ENCODE measurements at regions not wholly inside any gene's neighbourhood (a gene's known extent, or its start where the extent isn't known, plus 50 kb on each side); places are given as distances from the start of the nearest gene placed in this dataset.

DNA sequence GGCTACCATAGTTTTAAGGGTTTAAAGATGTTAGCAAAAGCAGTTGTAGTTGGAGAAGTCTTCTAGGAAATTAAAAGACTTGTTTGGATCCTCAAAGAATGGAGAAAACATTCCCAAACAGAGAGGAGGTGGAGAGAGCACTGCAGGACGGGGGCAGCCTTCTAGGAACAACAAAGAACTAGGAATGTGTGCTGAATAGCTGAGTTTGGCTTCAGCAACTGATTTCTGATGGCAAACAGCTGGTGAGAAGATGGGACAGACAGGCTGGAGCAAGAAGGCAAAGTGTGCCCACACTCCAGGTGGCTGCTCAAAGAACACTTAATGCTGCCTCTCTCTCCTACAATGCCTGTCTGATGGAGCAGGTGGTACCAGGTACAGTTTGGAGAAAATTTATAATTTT lies 1331.1 kb downstream of the ADGRL3 start:
- TF ChIP-seq, protein P1, sequence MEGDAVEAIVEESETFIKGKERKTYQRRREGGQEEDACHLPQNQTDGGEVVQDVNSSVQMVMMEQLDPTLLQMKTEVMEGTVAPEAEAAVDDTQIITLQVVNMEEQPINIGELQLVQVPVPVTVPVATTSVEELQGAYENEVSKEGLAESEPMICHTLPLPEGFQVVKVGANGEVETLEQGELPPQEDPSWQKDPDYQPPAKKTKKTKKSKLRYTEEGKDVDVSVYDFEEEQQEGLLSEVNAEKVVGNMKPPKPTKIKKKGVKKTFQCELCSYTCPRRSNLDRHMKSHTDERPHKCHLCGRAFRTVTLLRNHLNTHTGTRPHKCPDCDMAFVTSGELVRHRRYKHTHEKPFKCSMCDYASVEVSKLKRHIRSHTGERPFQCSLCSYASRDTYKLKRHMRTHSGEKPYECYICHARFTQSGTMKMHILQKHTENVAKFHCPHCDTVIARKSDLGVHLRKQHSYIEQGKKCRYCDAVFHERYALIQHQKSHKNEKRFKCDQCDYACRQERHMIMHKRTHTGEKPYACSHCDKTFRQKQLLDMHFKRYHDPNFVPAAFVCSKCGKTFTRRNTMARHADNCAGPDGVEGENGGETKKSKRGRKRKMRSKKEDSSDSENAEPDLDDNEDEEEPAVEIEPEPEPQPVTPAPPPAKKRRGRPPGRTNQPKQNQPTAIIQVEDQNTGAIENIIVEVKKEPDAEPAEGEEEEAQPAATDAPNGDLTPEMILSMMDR (IDR thresholded peaks at IDR 0.05; ENCODE audit: low read depth, low read length, poor library complexity, severe bottlenecking): no peak
- no peak for TF ChIP-seq EZH2phosphoT487 (IDR thresholded peaks at IDR 0.05; ENCODE audit: borderline replicate concordance, low read length)

DNA sequence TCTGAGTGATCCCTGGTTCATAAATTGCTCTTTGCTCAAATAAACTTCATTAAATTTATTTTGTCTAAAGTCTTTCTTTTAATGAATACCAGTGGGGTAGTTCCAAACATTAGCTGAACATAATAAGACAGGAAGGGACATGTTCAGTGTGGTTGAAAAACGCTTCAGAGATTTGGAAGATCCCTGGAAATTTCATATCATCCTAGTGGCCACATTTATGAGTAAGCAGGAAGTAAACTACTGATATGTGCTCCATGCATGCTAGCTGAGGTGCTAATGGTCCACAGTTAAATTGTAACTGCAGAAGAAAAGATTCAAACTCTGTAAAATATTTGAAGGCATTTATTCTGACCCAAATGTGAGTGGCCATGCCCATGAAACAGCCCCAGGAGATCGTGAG lies 1328.7 kb downstream of the ADGRL3 start:
- H3F3A ChIP-seq (ENCODE audit: control insufficient read depth, insufficient read depth): no peaks in the 10 kb centered on the region
- no peak for TF ChIP-seq EZH2phosphoT487 (IDR thresholded peaks at IDR 0.05; ENCODE audit: borderline replicate concordance, low read length)
- TF ChIP-seq, protein P1 (IDR thresholded peaks at IDR 0.05; ENCODE audit: low read depth, low read length, poor library complexity, severe bottlenecking): no peak
- H3K36me3 ChIP-seq (ENCODE audit: control insufficient read depth, low read length): no peaks in the 10 kb centered on the region
- no peaks in the 10 kb centered on the region for H3K79me2 ChIP-seq (ENCODE audit: control insufficient read depth, low read length)
- no peaks in the 10 kb centered on the region for H4K20me1 ChIP-seq (ENCODE audit: control insufficient read depth, insufficient read depth, low read depth, low read length)
- no peaks in the 10 kb centered on the region for H3K4me1 ChIP-seq (ENCODE audit: control insufficient read depth, low read length)
- no peaks in the 10 kb centered on the region for H3K27me3 ChIP-seq (ENCODE audit: control insufficient read depth, low read length)
- no peaks in the 10 kb centered on the region for H3K9me2 ChIP-seq (replicated peaks; ENCODE audit: control insufficient read depth, low read length)
- H3K4me2 ChIP-seq (ENCODE audit: low read length): no peak overlapping the region
- no peak overlapping the region for H3K27ac ChIP-seq (ENCODE audit: low read depth, low read length)
- H3K9me3 ChIP-seq (ENCODE audit: control insufficient read depth, insufficient read depth, low read length): no peaks in the 10 kb centered on the region; the same call in 1 of the 2 replicates
- no peak overlapping the region for H3K4me3 ChIP-seq (ENCODE audit: low read length)

More for the DNA sequence above, 1331.1 kb downstream of the ADGRL3 start:
- no peak overlapping the region for H3K27ac ChIP-seq (ENCODE audit: low read depth, low read length)
- H3K79me2 ChIP-seq (ENCODE audit: control insufficient read depth, low read length): no peaks in the 10 kb centered on the region
- no peaks in the 10 kb centered on the region for H4K20me1 ChIP-seq (ENCODE audit: control insufficient read depth, insufficient read depth, low read depth, low read length)
- no peak overlapping the region for H3K4me3 ChIP-seq (ENCODE audit: low read length)
- H3K36me3 ChIP-seq (ENCODE audit: control insufficient read depth, low read length): no peaks in the 10 kb centered on the region
- no peaks in the 10 kb centered on the region for H3F3A ChIP-seq (ENCODE audit: control insufficient read depth, insufficient read depth)
- no peaks in the 10 kb centered on the region for H3K4me1 ChIP-seq (ENCODE audit: control insufficient read depth, low read length)
- no peaks in the 10 kb centered on the region for H3K9me2 ChIP-seq (replicated peaks; ENCODE audit: control insufficient read depth, low read length)
- H3K4me2 ChIP-seq (ENCODE audit: low read length): no peak overlapping the region
- no peaks in the 10 kb centered on the region; the same call in 1 of the 2 replicates for H3K9me3 ChIP-seq (ENCODE audit: control insufficient read depth, insufficient read depth, low read length)
- H3K27me3 ChIP-seq (ENCODE audit: control insufficient read depth, low read length): no peaks in the 10 kb centered on the region

DNA sequence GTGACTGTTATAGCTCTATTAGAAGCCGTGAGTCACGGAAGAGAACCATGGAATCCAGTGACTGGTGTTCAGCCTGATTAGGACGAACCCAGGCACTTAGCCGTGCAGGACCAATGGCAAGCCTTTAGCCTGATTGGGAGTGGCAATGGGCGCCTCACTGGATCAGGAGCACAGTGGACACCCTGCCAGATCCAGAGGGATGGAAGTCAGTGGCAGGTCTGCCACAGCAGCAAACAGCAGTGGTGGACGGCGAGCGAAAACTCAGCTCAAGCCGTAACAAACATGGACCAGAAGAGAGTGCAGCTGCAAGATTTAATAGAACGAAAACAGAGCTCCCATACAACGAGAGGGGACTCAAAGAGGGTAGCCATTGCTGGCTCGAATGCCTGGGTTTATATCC lies 1326.5 kb downstream of the ADGRL3 start:
- H3K9me2 ChIP-seq (replicated peaks; ENCODE audit: control insufficient read depth, low read length): no peaks in the 10 kb centered on the region
- H3K36me3 ChIP-seq (ENCODE audit: control insufficient read depth, low read length): no peaks in the 10 kb centered on the region
- H3K27me3 ChIP-seq (ENCODE audit: control insufficient read depth, low read length): no peaks in the 10 kb centered on the region
- no peaks in the 10 kb centered on the region for H3K4me1 ChIP-seq (ENCODE audit: control insufficient read depth, low read length)
- H3K9me3 ChIP-seq (ENCODE audit: control insufficient read depth, insufficient read depth, low read length): no peaks in the 10 kb centered on the region; the same call in 1 of the 2 replicates
- H3F3A ChIP-seq (ENCODE audit: control insufficient read depth, insufficient read depth): no peaks in the 10 kb centered on the region
- H3K27ac ChIP-seq (ENCODE audit: low read depth, low read length): no peak overlapping the region
- H3K4me2 ChIP-seq (ENCODE audit: low read length): no peak overlapping the region
- no peaks in the 10 kb centered on the region for H4K20me1 ChIP-seq (ENCODE audit: control insufficient read depth, insufficient read depth, low read depth, low read length)
- H3K4me3 ChIP-seq (ENCODE audit: low read length): no peak overlapping the region
- no peak for TF ChIP-seq EZH2phosphoT487 (IDR thresholded peaks at IDR 0.05; ENCODE audit: borderline replicate concordance, low read length)
- TF ChIP-seq, protein P1 (IDR thresholded peaks at IDR 0.05; ENCODE audit: low read depth, low read length, poor library complexity, severe bottlenecking): no peak
- no peaks in the 10 kb centered on the region for H3K79me2 ChIP-seq (ENCODE audit: control insufficient read depth, low read length)

All from DOHH2 (cell line).